Left ventricle myocardium inferior (tissue), 1 donor: ENCODE measurements at regions not wholly inside any gene's neighbourhood (a gene's known extent, or its start where the extent isn't known, plus 50 kb on each side); places are given as distances from the start of the nearest gene placed in this dataset.
"Not testable (repeated sequence)": the region's sequence is repeated elsewhere in the genome, so short reads cannot be mapped to it uniquely, and the experiment has no call there.

Experiments
- DNase-seq: peaks from one replicate; pipeline ENCODE4 v3.0.0-alpha.2; 2020
- H3K27ac ChIP-seq: fragments of 200-600 bp; replicated peaks from 2 replicates; pipeline ENCODE4 v1.8.0; 2021
- H3K27me3 ChIP-seq: fragments of 200-600 bp; 2 replicates; pipeline ENCODE4 v1.8.0; 2021; ENCODE audit warnings: low read depth
- H3K36me3 ChIP-seq: fragments of 200-600 bp; 2 replicates; pipeline ENCODE4 v1.8.0; 2021
- H3K4me1 ChIP-seq: fragments of 200-600 bp; 2 replicates; pipeline ENCODE4 v1.8.0; 2021
- H3K4me3 ChIP-seq: fragments of 200-600 bp; 2 replicates; pipeline ENCODE4 v1.8.0; 2021; ENCODE audit warnings: mild to moderate bottlenecking, moderate library complexity
- H3K9me3 ChIP-seq: fragments of 200-600 bp; replicated peaks from 2 replicates; pipeline ENCODE4 v1.8.0; 2021
- CTCF ChIP-seq: fragments of 200-600 bp; IDR thresholded peaks from 2 replicates; pipeline ENCODE4 v1.8.0; 2021; ENCODE audit warnings: antibody characterized with exemption, mild to moderate bottlenecking, borderline replicate concordance
- intact Hi-C: fragments of 100-400 bp; cut with micrococcal nuclease; formaldehyde crosslinking; loops from one replicate; pipeline ENCODE4 v1.11.0; 2022
- donor health status: DM: no; HTN: yes; CAD: no; lungs with severe emphysema.

DNA sequence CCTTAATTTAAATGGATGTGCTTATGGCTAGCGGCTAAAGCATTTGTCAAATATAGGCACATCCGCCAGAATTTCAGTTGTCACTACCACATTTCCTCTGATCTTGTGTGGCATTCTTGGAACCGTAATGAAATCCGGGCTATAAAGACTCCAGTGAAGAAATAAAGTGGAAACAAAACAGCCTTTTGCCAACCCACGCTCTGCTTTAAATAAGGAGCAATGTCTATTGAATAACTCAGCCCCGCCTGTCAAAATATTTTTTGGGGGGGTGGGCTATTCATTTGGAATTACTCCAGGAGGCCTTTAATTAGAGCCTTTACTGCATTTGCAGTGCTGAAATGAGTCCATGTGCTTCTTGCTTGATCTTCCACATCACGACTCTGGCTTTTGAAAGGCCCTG, 179.6 kb upstream of the RPH3A start:
- Histone ChIP-seq H3K4me3 (no peak overlapping the region), H3K4me1 (no peaks in the 10 kb centered on the region), H3K27me3 (peaks cover 82% of the 10 kb centered on the region), H3K27ac (no peak overlapping the region), H3K36me3 (no peaks in the 10 kb centered on the region), H3K9me3 (no peaks in the 10 kb centered on the region)
- DNase-seq: no peak
- TF ChIP-seq CTCF: no peak
- intact Hi-C loops: no loop called here

GRCh38 chr12:112615196-112615595, 176.4 kb upstream of the RPH3A start:
- DNase-seq: no peak
- no peak overlapping the region for H3K4me3 ChIP-seq
- H3K27me3 ChIP-seq: peaks cover 85% of the 10 kb centered on the region
- intact Hi-C loops: no loop called here
- H3K27ac ChIP-seq: no peak overlapping the region
- no peaks in the 10 kb centered on the region for H3K9me3 ChIP-seq
- no peak for TF ChIP-seq CTCF
- no peaks in the 10 kb centered on the region for H3K4me1 ChIP-seq
- H3K36me3 ChIP-seq: no peaks in the 10 kb centered on the region

DNA sequence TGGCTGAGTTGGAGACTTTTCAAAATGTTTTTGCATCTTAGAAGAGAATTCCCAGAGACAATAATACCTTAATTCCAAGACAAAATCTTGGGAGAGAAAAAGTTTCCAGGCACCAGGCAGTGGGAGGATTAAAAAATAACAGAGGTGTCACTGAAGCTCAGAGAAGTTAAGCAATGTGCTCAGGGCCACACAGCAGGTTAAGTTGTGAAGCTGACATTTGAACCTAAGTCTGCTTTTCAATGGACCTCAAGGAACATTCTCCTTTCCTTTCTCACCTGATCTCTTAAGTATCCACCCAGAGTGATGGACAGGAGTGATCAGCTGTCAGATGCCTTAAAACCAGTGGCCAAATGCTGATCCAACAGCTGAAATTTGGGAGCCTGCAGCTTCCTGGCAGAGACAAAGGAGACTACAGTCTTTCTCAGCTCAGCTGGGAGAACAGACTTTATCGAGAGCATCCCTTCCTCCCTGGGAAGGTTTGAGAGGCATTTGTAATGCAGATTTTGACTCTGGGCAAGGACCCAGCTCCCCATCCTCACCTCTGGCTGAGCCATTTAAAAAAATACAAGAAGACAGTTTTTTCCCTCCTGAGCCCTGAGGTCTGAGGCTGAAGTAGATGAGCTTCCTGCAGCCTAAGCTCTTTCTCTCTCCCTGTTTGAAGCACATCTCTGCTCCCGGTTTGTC, 174.9 kb upstream of the RPH3A start:
- intact Hi-C loops: no loop called here
- Histone ChIP-seq H3K4me1 (no peaks in the 10 kb centered on the region), H3K27me3 (peaks cover 78% of the 10 kb centered on the region), H3K9me3 (no peaks in the 10 kb centered on the region), H3K4me3 (no peak overlapping the region), H3K27ac (no peak overlapping the region), H3K36me3 (no peaks in the 10 kb centered on the region)
- TF ChIP-seq CTCF: no peak
- DNase-seq: no peak

GRCh38 chr12:112617153-112617505, 174.4 kb upstream of the RPH3A start:
- no peak for TF ChIP-seq CTCF

GRCh38 chr12:112627851-112628250, 163.7 kb upstream of the RPH3A start:
- intact Hi-C loops: no loop called here
- DNase-seq: no peak
- no peaks in the 10 kb centered on the region for H3K4me1 ChIP-seq
- no peaks in the 10 kb centered on the region for H3K36me3 ChIP-seq
- no peak overlapping the region for H3K4me3 ChIP-seq
- H3K27me3 ChIP-seq: peaks cover 27% of the 10 kb centered on the region
- no peak for TF ChIP-seq CTCF
- no peak overlapping the region for H3K27ac ChIP-seq
- H3K9me3 ChIP-seq: no peaks in the 10 kb centered on the region

More at GRCh38 chr12:112617153-112617505, 174.4 kb upstream of the RPH3A start:
- H3K9me3 ChIP-seq: no peaks in the 10 kb centered on the region
- peaks cover 75% of the 10 kb centered on the region for H3K27me3 ChIP-seq
- intact Hi-C loops: no loop called here
- no peaks in the 10 kb centered on the region for H3K36me3 ChIP-seq
- H3K4me1 ChIP-seq: no peaks in the 10 kb centered on the region
- no peak for DNase-seq
- no peak overlapping the region for H3K4me3 ChIP-seq
- H3K27ac ChIP-seq: no peak overlapping the region

DNA sequence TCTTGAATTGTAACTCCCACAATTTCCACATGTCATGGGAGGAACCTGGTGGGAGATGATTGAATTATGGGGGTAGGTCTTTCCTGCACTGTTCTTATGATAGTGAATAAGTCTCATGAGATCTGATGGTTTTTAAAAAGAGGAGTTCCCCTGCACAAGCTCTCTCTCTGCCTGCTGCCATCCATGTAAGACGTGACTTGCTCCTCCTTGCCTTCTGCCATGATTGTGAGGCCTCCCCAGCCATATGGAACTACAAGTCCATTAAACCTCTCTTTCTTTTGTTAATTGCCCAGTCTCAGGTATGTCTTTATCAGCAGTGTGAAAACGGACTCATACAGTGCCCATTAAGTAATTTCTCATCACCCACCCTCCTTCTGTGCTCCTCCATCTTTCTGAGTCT, 159.6 kb upstream of the RPH3A start:
- peaks cover 61% of the 10 kb centered on the region for H3K27me3 ChIP-seq
- H3K9me3 ChIP-seq, DNase-seq, H3K27ac ChIP-seq, H3K4me3 ChIP-seq, H3K36me3 ChIP-seq, intact Hi-C loops, H3K4me1 ChIP-seq: not testable (repeated sequence)
